ENCODE measurements at regions not wholly inside any gene's neighbourhood (a gene's known extent, or its start where the extent isn't known, plus 50 kb on each side); places are given as distances from the start of the nearest gene placed in this dataset.

- TF ChIP-seq CTCF (IDR thresholded peaks at IDR 0.05; ENCODE audit: insufficient read depth, low read length, poor library complexity, severe bottlenecking) (no peak), EZH2phosphoT487 (conservative IDR thresholded peaks at IDR 0.05; ENCODE audit: low read length) (no peak)
These were observed 333.5 kb downstream of the SOX9 start for GRCh38 chr17:72454342-72454741.
